GM12872 (cell line): ENCODE measurements at regions not wholly inside any gene's neighbourhood (a gene's known extent, or its start where the extent isn't known, plus 50 kb on each side); places are given as distances from the start of the nearest gene placed in this dataset.

Source experiments
- TF ChIP-seq, protein P1 (sequence below): IDR thresholded peaks from 3 replicates; pipeline ENCODE4 v1.5.1; 2011; ENCODE audit warnings: low read depth, mild to moderate bottlenecking, low read length, moderate library complexity; ENCODE audit not compliant: insufficient read depth

DNA sequence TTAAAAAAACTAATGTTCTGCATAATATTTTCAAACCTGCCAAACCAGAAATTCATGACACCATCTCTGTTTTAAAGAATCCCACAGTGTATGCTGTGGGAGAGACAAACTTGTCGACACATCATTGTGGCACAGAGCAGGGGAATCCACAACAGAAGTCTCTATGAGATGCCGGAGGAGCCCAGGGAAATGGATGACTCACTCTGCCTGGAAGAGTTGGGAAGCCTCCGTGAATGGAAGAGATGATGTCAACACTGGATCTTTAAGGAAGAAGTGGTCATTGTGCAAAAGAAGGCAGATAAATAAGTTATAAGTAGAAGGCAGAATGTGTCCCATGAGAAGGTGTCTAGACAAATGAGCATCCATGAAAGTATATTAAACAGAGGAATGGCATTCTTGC, 595.1 kb downstream of the RAB28 start:
- TF ChIP-seq, protein P1, sequence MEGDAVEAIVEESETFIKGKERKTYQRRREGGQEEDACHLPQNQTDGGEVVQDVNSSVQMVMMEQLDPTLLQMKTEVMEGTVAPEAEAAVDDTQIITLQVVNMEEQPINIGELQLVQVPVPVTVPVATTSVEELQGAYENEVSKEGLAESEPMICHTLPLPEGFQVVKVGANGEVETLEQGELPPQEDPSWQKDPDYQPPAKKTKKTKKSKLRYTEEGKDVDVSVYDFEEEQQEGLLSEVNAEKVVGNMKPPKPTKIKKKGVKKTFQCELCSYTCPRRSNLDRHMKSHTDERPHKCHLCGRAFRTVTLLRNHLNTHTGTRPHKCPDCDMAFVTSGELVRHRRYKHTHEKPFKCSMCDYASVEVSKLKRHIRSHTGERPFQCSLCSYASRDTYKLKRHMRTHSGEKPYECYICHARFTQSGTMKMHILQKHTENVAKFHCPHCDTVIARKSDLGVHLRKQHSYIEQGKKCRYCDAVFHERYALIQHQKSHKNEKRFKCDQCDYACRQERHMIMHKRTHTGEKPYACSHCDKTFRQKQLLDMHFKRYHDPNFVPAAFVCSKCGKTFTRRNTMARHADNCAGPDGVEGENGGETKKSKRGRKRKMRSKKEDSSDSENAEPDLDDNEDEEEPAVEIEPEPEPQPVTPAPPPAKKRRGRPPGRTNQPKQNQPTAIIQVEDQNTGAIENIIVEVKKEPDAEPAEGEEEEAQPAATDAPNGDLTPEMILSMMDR = no peak

DNA sequence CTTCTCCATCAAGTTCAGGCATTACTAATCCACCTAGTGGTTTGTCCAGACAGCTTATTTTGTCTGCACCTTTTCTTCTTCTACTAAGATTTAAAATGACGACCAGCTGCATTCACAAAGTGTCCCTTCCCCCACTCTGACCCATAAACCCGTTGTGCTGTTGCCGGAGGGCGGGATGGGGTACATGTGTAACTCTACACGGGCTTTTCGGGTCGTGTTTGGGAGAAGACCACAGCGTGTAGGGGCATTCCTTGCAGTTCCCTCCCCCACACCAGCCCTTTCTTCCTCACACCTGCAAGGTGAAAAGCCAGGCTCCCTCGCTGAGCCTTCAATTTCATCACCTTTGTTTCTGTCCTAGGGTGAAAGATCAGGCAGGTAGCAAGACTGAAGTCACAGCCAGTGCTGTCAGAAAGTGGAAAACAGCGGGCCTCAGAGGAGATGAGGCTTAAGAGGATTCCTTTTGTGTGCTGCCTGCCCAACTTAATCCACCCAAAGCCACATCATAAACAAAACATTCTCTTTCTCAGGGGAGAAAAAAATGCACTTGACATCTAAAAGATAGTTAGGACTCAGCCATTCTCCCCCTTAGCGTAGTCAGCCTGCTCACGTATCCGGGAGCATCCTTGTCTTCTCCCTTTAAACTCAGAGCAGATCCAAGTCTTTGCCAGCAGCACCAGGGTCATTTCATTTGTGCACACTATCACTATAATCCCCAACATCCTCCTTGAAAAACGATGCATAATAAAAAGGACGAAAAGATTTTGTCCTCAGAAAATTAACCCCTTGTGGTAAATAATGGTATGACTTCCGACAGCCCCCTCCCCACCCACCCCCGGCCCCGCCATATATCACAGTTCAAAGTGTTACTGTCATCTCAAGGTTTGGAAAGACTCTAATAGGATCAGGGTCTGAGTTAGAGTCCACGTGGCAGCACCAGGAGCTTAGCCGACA, 599.0 kb downstream of the RAB28 start:
- TF ChIP-seq, protein P1 = no peak

DNA sequence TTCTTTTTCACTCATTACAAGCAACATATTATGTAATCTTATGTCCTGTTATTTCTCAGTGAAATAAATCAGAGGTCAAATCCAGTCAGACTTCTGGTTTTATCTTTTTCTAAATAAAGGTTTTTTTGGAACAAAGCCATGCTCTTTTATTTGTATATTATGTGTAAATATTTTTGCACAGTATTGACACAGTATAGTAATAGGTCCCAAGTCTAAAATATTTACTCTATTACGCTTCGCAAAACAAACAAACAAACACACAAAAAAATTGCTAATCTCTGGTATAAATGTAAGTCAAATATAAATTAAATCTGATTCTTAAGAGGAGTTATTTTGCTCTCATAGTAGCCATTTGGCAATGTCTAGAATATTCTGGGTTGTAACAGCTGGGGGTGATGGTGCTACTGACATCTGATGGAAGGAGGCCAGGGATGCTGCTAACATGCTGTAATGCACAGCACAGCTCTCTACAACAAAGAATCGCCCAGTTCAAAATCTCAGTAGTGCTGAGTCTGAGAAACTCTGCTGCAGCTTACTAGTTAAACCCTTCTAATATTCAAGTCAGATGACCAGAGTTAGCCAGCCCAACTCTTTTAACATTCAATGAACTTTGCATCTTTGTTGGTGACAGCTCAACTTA, 602.1 kb downstream of the RAB28 start:
- TF ChIP-seq, protein P1 = no peak

DNA sequence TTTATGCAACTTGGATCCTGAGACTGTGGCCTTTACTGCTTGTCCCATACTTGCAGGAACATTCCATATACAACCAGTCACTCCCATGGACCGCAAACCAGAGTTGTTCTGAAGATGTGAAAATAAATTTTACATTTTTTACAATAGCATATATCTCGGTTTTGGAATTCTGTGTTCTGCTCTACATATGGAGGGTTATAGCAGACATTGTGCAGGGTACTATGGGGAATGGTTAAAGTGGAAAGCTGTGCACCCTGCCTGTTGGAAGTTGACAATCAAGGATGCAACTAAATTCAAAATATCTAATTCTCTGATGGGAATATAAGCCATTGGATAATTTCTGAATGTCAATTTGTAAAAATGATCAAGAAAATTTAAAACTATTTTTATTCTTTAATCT, 603.3 kb downstream of the RAB28 start:
- TF ChIP-seq, protein P1 = no peak

DNA sequence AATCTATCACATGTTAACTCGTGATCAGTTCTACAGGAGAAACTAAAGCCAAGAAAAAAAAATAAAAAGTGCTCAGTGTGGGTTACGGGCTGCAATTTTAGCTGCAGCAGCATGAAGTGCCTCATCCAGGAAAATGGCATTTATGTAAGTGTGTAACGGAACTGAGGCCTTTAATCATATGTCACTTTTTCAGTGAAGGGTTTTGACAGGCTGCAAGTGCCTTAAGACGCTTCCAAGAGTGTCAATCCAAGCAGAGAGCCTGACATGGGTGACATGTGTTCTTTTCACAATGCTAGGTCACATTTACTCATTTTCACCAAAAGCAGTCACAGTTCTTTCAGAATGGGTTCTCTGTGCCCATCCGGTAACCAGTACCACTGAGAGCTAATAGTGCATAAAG, 604.6 kb downstream of the RAB28 start:
- TF ChIP-seq, protein P1 = no peak

DNA sequence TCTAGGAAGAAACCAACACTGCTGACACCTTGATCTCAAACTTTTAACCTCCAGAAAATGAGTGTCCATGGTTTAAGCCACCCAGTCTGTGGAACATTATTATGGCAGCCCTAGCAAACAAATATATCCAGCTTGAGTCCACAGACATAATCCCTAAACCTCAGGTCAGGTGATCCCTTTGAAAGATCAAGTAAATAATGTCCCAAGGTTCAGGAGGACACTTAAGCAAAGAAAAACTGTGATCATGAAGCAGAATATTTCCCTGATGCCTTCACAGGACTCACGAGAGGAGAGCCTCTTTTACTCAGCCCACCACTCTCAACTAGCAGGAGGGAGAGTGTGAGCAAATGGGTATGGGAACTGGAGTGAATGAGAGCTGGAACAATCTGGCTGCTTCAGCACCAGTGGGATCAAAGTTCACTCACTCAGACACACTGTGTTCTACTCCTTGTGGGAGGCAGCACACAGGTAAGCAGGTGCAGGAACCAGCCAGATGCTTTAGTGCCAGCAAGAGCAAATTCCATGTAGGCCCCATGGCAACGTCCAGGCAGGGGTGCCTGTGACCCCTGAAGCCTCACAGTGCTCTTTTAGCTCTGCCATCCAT, 608.4 kb downstream of the RAB28 start:
- TF ChIP-seq, protein P1 = no peak

DNA sequence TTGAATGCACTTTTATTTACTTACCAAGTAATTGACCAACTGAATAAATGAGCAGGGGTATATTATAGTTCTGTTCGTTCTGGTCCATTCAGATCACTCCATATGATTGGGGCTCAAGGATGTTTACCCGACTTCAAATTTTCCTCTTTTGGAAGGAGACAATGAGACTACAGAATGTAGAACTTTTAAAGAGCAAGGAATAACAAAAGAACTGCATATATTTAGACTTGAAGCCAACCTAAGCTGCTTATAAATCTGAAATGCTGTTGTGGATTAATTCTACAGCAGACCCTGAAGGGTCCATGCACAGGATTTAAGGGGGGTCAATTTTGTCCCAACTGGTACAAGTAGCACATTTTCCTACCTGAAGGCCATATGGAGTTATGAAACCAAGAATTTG, 610.8 kb downstream of the RAB28 start:
- TF ChIP-seq, protein P1 = no peak
